ENCODE measurements at regions not wholly inside any gene's neighbourhood (a gene's known extent, or its start where the extent isn't known, plus 50 kb on each side); places are given as distances from the start of the nearest gene placed in this dataset.

DNA sequence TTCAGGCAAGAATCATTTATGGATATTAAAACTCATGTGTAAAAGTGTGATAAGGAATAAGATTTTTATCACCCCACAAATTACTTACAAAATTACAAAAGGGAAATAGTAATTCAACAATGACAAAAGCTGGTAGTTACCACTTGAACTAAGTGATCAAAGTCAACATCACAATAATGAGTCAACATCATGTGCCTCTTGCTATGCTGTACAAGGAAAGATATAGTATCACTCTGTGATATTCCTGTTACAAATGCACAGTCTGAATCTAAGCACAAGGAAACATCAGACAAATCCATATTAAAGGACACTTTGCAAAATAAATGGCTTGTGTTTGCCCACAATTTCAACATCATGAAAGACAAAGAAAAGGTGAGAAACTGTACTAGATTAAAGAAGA is 90.5 kb upstream of the PLCL2 start:
- TF ChIP-seq CTCF (IDR thresholded peaks at IDR 0.05; ENCODE audit: low read length, missing control alignments) = no peak
- DNase-seq (ENCODE audit: low read depth) = no peak

GRCh38 chr3:16795581-16795980 is 89.2 kb upstream of the PLCL2 start:
- DNase-seq (ENCODE audit: low read depth) = no peak
- no peak overlapping the region for H3K4me3 ChIP-seq (replicated peaks; ENCODE audit: low read depth, low read length)
- no peak for TF ChIP-seq CTCF (IDR thresholded peaks at IDR 0.05; ENCODE audit: low read length, missing control alignments)

More for the DNA sequence above, 90.5 kb upstream of the PLCL2 start:
- H3K4me3 ChIP-seq (replicated peaks; ENCODE audit: low read depth, low read length) = no peak overlapping the region

DNA sequence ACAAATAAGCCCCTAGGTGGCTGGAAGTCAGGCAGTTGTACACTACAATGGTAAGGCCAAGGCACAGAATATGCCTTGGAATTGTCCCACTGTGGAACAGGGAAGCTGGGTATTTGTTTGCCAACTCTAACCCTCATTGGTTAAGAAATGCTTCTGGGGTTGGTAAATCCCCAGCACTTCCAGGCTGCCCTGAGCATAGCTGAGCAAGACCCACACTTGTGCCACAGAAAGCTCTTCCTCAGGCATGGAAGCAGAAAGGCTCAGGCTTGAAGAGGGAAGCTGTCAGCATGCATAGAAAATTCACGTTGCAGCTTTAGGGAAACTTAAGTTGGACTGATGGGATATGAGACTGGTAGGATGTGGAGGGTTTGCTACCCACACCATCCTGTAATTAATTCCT is 86.9 kb upstream of the PLCL2 start:
- DNase-seq (ENCODE audit: low read depth) = no peak
- H3K4me3 ChIP-seq (replicated peaks; ENCODE audit: low read depth, low read length) = no peak overlapping the region
- TF ChIP-seq CTCF (IDR thresholded peaks at IDR 0.05; ENCODE audit: low read length, missing control alignments) = no peak

- H3K4me3 ChIP-seq (replicated peaks; ENCODE audit: low read depth, low read length) = no peak overlapping the region
- DNase-seq (ENCODE audit: low read depth) = no peak
- no peak for TF ChIP-seq CTCF (IDR thresholded peaks at IDR 0.05; ENCODE audit: low read length, missing control alignments)
These were observed 86.0 kb upstream of the PLCL2 start for GRCh38 chr3:16798738-16799137.

DNA sequence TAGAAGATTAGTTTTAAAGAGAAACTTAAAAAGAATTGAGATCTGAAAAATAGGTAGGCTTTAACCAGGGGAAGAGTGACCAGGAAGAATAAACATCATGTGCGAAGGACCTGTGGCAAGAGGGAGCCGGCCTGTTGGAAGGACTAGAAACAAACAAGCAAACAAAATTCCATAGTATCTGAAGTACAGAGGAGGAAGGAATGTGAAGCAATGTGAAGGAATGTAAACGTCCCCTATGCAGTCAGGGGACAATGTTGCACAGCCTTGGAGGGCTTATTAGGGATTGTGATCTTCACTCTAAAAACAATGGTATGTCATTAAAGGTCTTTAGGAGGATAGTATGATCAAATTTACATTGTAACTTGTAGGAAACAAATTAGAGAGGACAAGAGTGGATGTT is 84.4 kb upstream of the PLCL2 start:
- H3K4me3 ChIP-seq (replicated peaks; ENCODE audit: low read depth, low read length) = no peak overlapping the region
- no peak for TF ChIP-seq CTCF (IDR thresholded peaks at IDR 0.05; ENCODE audit: low read length, missing control alignments)
- no peak for DNase-seq (ENCODE audit: low read depth)

GRCh38 chr3:16801223-16801622 is 83.5 kb upstream of the PLCL2 start:
- TF ChIP-seq CTCF (IDR thresholded peaks at IDR 0.05; ENCODE audit: low read length, missing control alignments) = no peak
- H3K4me3 ChIP-seq (replicated peaks; ENCODE audit: low read depth, low read length) = no peak overlapping the region
- DNase-seq (ENCODE audit: low read depth) = peak; percentile 57

DNA sequence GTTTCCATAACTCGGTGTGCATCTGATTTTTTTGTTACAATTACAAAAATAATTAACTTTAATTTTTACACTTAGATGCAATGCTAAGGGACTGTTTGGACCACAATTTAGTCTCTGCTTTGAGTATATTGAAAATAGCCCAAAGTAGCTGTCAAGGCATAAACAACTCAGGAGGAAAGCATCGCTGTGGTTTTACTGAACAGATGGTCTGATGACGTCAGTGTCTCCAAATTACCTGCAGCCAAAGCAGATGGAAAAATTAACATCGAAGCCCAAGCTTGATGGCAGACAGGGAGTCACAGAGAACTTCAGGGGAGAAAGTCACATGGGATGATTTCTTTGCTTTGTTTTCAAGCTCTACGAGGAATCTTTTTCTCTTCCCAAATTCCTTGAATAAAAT is 83.1 kb upstream of the PLCL2 start:
- H3K4me3 ChIP-seq (replicated peaks; ENCODE audit: low read depth, low read length) = no peak overlapping the region
- no peak for TF ChIP-seq CTCF (IDR thresholded peaks at IDR 0.05; ENCODE audit: low read length, missing control alignments)
- peak; percentile 33 for DNase-seq (ENCODE audit: low read depth)
